Transverse colon (tissue), 4 donors: ENCODE measurements at regions not wholly inside any gene's neighbourhood (a gene's known extent, or its start where the extent isn't known, plus 50 kb on each side); places are given as distances from the start of the nearest gene placed in this dataset.

Experiments used
- CTCF ChIP-seq, 5 experiments: fragments of 200-600 bp in 3 of 5; fragments of 450-650 bp in 2 of 5; sonication (generic) in 3 of 5; IDR thresholded peaks; 1 replicate in 2 of 5; 2 replicates in 3 of 5; pipeline ENCODE4 v1.5.1; 2016 to 2017; ENCODE audit warnings: antibody characterized with exemption in 5 of 5, inconsistent platforms in 3 of 5, mild to moderate bottlenecking in 2 of 5, moderate library complexity in 1 of 5
- POLR2A ChIP-seq: fragments of 450-650 bp; IDR thresholded peaks from one replicate; pipeline ENCODE4 v1.6.1; 2016; ENCODE audit warnings: antibody characterized with exemption, mild to moderate bottlenecking, moderate library complexity
- POLR2AphosphoS5 ChIP-seq, 3 donors: sonication (generic); formaldehyde crosslinking; IDR thresholded peaks; one replicate each; pipeline ENCODE4 v1.6.1; 2016; ENCODE audit warnings: antibody characterized with exemption in 3 of 3

- TF ChIP-seq CTCF (IDR thresholded peaks at IDR 0.05) (no peak), POLR2A (no peak), POLR2AphosphoS5 (IDR thresholded peaks at IDR 0.05) (no peak)
These were observed 50.5 kb upstream of the DTNBP1 start for GRCh38 chr6:15713325-15713724.
